HG03457 (cell line): ENCODE measurements at regions not wholly inside any gene's neighbourhood (a gene's known extent, or its start where the extent isn't known, plus 50 kb on each side); places are given as distances from the start of the nearest gene placed in this dataset.
"Not testable (repeated sequence)": the region's sequence is repeated elsewhere in the genome, so short reads cannot be mapped to it uniquely, and the experiment has no call there.

Experiments used
- ATAC-seq: cut with Tn5 transposase; IDR thresholded peaks from one replicate; pipeline ENCODE4 v1.9.1; 2021; ENCODE audit warnings: moderate number of reproducible peaks; ENCODE audit not compliant: unreplicated experiment

DNA sequence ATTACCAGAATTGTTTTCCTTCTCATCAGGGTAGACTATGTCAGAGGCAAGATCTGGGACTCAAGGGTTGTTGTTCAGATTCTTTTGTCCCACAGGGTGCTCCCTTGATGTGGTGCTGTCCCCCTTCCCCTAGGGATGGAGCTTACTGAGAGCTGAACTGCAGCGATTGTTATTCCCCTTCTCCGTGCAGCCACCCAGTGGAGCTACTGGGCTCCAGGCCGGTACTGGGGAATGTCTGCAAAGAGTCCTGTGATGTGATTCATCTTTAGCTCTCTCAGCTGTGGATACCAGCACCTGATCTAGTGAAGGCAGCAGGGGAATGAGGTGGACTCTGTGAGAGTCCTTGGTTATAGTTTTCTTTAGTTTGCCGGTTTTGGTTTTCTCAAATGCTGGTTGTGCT is 247.4 kb upstream of the HAND2 start:
- ATAC-seq, result no peak

GRCh38 chr4:173769568-173769967 is 239.5 kb upstream of the HAND2 start:
- no peak for ATAC-seq

DNA sequence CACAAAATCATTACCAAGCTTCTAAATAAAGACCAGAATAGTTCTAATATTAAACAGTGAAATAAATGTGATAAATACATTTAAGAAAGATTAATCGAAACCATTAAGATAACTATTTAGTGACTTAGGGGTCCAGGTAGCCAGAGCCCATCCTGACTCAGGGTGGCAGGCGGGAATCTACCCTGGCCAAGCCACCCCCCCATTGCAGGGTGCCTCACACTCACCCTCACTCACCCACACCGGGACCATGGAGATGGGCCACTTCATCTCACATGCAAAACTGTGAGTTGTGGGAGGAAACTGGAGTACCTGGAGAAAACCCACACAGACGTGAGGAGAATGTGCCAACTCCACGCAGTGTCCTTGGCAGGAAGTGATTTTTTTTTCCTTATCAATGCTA is 237.6 kb upstream of the HAND2 start:
- no peak for ATAC-seq

- ATAC-seq, result no peak
These were observed 236.2 kb upstream of the HAND2 start for GRCh38 chr4:173766171-173766600.

DNA sequence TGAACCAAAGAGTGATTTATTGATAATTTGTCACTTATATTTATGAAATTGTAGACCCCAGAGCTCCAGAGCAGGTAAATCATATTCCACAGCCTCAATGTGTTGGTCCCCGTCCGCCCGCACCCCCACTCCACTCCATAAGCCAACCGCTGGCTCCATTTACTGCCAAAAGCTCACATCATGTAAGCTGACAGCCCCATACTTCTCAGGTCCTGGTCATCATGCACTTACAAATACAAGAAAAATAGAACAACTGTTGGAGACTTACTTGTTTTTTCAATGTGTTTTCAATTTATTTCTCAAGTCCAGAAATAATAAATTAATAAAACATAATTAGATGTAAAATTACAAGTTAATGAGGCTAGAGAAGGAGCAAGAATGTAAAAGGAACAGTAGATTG is 235.7 kb upstream of the HAND2 start:
- ATAC-seq, result no peak

GRCh38 chr4:173763389-173763788 is 233.4 kb upstream of the HAND2 start:
- no peak for ATAC-seq

DNA sequence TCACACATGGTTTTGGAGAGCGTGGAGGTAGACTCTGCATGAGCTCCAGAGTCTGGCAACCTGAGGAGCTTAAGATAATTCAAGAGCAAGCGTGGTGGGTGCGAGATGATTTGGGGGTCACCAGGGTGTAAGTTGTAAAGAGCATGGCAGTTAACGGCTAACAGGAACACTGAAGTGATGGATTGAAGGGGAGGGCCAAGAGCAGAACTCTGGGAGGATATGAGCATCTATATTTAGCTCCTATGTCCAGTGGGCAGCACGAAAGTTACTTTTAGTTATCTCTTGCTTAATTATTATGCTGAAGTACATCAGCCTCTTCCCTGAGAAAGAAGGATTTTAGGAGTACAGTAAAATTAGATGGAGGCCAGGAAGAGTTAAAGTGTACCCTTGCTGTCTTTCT is 231.9 kb upstream of the HAND2 start:
- no peak for ATAC-seq

- no peak for ATAC-seq
These were observed 231.2 kb upstream of the HAND2 start for GRCh38 chr4:173761236-173761635.

GRCh38 chr4:173758132-173758531 is 228.1 kb upstream of the HAND2 start:
- no peak for ATAC-seq

GRCh38 chr4:173753408-173753807 is 223.4 kb upstream of the HAND2 start:
- ATAC-seq, result no peak

- ATAC-seq, result no peak
These were observed 222.7 kb upstream of the HAND2 start for GRCh38 chr4:173752610-173753230.

DNA sequence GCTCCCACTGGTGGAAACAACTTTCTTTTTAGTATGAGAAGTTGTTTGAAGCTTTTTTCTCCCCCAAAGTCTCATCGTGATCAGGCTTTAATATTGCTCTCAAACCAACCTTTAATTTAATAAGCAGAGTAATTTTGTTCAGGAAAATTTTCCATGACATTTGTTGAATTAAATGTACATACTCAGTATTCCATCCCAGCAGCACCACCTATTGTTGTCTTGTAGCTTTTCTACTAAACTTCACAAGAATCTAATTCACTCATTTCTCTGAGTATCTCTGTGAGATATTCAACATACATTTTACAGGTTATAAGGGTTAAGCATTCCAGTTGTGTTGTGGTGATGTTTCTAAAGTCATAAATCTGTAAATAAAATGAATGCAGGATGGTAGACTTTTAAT is 218.3 kb upstream of the HAND2 start:
- no peak for ATAC-seq

GRCh38 chr4:173747537-173748257 is 217.7 kb upstream of the HAND2 start:
- no peak for ATAC-seq

DNA sequence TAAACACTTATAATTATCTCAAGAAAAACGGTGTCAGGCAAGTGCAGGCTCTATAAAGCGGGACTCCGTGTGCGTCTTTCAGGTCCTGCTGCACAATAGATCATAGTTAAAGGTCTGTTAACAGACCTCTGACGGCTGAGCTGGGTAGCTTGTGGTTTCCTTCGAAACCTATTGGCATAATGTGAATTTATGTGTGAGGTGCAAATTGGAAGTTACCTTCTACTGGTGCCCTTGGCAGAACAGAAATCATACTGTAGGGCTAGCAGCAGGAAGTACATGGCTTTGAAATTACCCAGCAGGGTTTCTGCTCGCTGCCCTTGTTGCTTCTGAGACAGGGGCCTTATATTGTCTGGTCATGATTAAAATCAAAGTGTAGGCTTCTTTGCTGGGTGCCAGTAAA is 216.4 kb upstream of the HAND2 start:
- ATAC-seq, result no peak

GRCh38 chr4:173745765-173746164 is 215.7 kb upstream of the HAND2 start:
- ATAC-seq, result no peak

DNA sequence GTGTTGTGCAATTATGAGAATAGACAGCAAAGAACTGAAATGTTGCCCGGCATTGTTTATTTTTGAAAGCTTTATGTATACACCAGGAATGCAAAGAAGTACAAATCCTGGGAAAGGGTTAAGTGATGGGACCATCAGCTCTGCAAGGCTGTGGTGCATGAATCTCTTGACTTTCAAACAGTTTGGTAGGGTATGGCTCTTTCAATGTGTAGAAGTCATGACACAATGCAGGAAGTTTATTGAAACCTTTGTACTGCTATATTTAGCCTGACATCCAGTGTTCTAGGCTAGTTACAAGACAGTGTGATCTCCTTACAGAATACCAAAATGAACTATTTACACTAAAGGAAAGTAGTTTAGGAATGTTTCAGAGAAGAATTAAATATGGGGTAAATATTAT is 206.8 kb upstream of the HAND2 start:
- ATAC-seq, result no peak

- no peak for ATAC-seq
These were observed 205.6 kb upstream of the HAND2 start for GRCh38 chr4:173735585-173735984.

- ATAC-seq, result no peak
These were observed 205.0 kb upstream of the HAND2 start for GRCh38 chr4:173735049-173735448.

GRCh38 chr4:173731257-173731656 is 201.2 kb upstream of the HAND2 start:
- no peak for ATAC-seq

DNA sequence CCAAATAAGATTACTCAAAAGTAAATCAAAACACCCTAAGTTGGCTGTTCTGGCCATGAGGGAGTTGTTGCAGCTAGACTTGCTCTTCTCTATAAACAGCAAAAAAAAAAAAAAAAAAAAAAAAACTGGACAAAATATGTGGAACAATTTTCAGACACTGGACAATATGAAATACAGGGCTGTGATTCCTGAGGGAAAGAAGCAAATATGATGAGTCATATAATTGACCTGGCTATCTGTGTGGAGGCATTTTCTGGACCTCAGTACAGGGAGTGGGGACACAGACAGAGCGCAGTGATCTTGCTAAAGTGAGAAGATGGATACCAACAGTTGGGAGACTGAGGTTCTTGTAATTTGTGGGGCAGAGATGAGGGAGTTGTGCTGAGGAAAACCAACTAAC is 192.0 kb upstream of the HAND2 start:
- no peak for ATAC-seq

DNA sequence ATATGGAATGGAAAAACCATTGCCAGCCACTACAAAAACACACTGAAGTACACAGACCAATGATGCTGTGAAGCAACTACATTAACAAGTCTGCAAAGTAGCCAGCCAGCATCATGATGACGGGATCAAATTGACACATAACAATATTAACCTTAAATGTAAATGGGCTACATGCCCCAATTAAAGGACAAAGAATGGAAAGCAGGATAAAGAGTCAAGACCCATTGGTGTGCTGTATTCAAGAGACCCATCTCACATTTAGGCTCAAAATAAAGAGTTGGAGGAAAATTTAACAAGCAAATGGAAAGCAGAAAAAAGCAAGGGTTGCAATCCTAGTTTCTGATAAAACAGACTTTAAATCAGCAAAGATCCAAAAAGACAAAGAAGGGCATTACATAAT is 188.5 kb upstream of the HAND2 start:
- ATAC-seq, result not testable (repeated sequence)

- no peak for ATAC-seq
These were observed 187.6 kb upstream of the HAND2 start for GRCh38 chr4:173717581-173717980.

DNA sequence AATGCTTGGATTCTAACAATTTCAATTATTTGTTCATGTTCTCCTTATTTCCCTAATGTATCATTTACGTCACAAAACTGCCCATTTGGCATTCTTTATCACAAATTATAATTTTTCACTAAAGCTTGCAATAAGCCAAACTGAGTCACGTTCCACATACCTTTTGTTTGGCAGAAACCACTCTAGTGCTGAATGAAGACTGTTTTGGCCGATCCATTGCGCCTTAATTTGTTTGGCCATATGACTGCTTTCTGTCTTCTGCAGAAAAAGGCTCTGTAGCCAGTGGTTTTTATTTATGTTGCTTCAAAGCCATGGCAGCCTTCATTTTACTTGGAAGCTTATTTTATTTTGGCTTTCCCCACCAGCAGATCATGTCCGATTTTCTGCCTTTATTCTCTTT is 184.4 kb upstream of the HAND2 start:
- ATAC-seq, result no peak
